NCI-H460 (cell line): ENCODE measurements at regions not wholly inside any gene's neighbourhood (a gene's known extent, or its start where the extent isn't known, plus 50 kb on each side); places are given as distances from the start of the nearest gene placed in this dataset.
"Not testable (repeated sequence)": the region's sequence is repeated elsewhere in the genome, so short reads cannot be mapped to it uniquely, and the experiment has no call there.

Experiments used
- DNase-seq: peaks from one replicate; pipeline ENCODE4 v3.0.0-alpha.2; 2016; ENCODE audit warnings: low read depth; ENCODE audit errors: extremely low read depth

GRCh38 chr7:91559947-91560346 is 295.7 kb downstream of the FZD1 start:
- DNase-seq = no peak

GRCh38 chr7:91564101-91564500 is 299.9 kb downstream of the FZD1 start:
- DNase-seq = no peak

GRCh38 chr7:91564541-91564940 is 300.3 kb downstream of the FZD1 start:
- no peak for DNase-seq

- no peak for DNase-seq
Measured at GRCh38 chr7:91565499-91566401, 301.5 kb downstream of the FZD1 start.

GRCh38 chr7:91566402-91566732 is 302.1 kb downstream of the FZD1 start:
- DNase-seq = no peak

GRCh38 chr7:91567081-91568012 is 303.1 kb downstream of the FZD1 start:
- no peak for DNase-seq

GRCh38 chr7:91568138-91568537 is 303.9 kb downstream of the FZD1 start:
- DNase-seq = no peak

- DNase-seq = no peak
Measured at GRCh38 chr7:91569728-91570457, 305.7 kb downstream of the FZD1 start.

- DNase-seq = no peak
Measured at GRCh38 chr7:91570560-91570959, 306.3 kb downstream of the FZD1 start.

- DNase-seq = no peak
Measured at GRCh38 chr7:91571601-91572000, 307.4 kb downstream of the FZD1 start.

GRCh38 chr7:91573405-91573804 is 307.1 kb downstream of the MTERF1 start:
- DNase-seq = no peak

- DNase-seq = not testable (repeated sequence)
Measured at GRCh38 chr7:91576459-91576858, 304.0 kb downstream of the MTERF1 start.

- DNase-seq = no peak
Measured at GRCh38 chr7:91579837-91580236, 300.7 kb downstream of the MTERF1 start.

- DNase-seq = no peak
Measured at GRCh38 chr7:91582799-91583477, 297.6 kb downstream of the MTERF1 start.

GRCh38 chr7:91596287-91596686 is 284.2 kb downstream of the MTERF1 start:
- DNase-seq = no peak

- no peak for DNase-seq
Measured at GRCh38 chr7:91598791-91599190, 281.7 kb downstream of the MTERF1 start.

- DNase-seq = no peak
Measured at GRCh38 chr7:91600112-91600511, 280.4 kb downstream of the MTERF1 start.

- no peak for DNase-seq
Measured at GRCh38 chr7:91603707-91604106, 276.8 kb downstream of the MTERF1 start.

- DNase-seq = no peak
Measured at GRCh38 chr7:91608606-91609005, 271.9 kb downstream of the MTERF1 start.

- no peak for DNase-seq
Measured at GRCh38 chr7:91609525-91609924, 271.0 kb downstream of the MTERF1 start.
